SK-N-SH treated with all-trans-retinoic acid at 6 μM for 48 hours (cell line): ENCODE measurements at regions not wholly inside any gene's neighbourhood (a gene's known extent, or its start where the extent isn't known, plus 50 kb on each side); places are given as distances from the start of the nearest gene placed in this dataset.

Experiments used
- ATAC-seq: fragments of 200-7000 bp; cut with Tn5 transposase; 3 replicates; pipeline ENCODE4 v1.9.1; 2020; ENCODE audit warnings: mild to moderate bottlenecking, moderate library complexity
- ARNTL ChIP-seq: fragments of 450-650 bp; formaldehyde crosslinking; IDR thresholded peaks from 2 replicates; pipeline ENCODE4 v1.5.0; 2020; ENCODE audit warnings: low read depth, mild to moderate bottlenecking, moderate library complexity, borderline replicate concordance
- CREB5 ChIP-seq: fragments of 250-450 bp; sonication (Bioruptor Pico); IDR thresholded peaks from 2 replicates; pipeline ENCODE4 v1.5.1; 2020; ENCODE audit warnings: low read depth, mild to moderate bottlenecking, moderate library complexity
- CSDC2 ChIP-seq: fragments of 250-450 bp; sonication (Bioruptor Pico); IDR thresholded peaks from 2 replicates; pipeline ENCODE4 v1.5.0; 2020; ENCODE audit warnings: mild to moderate bottlenecking, moderate library complexity
- CSRNP3 ChIP-seq: fragments of 250-450 bp; sonication (Bioruptor Pico); IDR thresholded peaks from 2 replicates; pipeline ENCODE4 v1.5.1; 2021; ENCODE audit warnings: mild to moderate bottlenecking, moderate library complexity
- ESRRG ChIP-seq: fragments of 250-450 bp; sonication (Bioruptor Pico); IDR thresholded peaks from 2 replicates; pipeline ENCODE4 v1.6.1; 2021; ENCODE audit warnings: mild to moderate bottlenecking
- GLIS3 ChIP-seq: fragments of 250-450 bp; sonication (Bioruptor Pico); IDR thresholded peaks from 2 replicates; pipeline ENCODE4 v1.5.0; 2020; ENCODE audit warnings: mild to moderate bottlenecking, moderate library complexity
- ISL1 ChIP-seq: fragments of 250-450 bp; sonication (Bioruptor Pico); IDR thresholded peaks from 2 replicates; pipeline ENCODE4 v2.1.2; 2022; ENCODE audit warnings: mild to moderate bottlenecking, moderate library complexity
- PATZ1 ChIP-seq: fragments of 250-450 bp; sonication (Bioruptor Pico); IDR thresholded peaks from 2 replicates; pipeline ENCODE4 v1.8.0; 2020; ENCODE audit warnings: mild to moderate bottlenecking, moderate library complexity, borderline replicate concordance
- PPARA ChIP-seq: fragments of 250-450 bp; sonication (Bioruptor Pico); IDR thresholded peaks from 2 replicates; pipeline ENCODE4 v1.5.0; 2020; ENCODE audit warnings: mild to moderate bottlenecking, borderline replicate concordance
- RARB ChIP-seq: fragments of 250-450 bp; sonication (Bioruptor Pico); IDR thresholded peaks from 2 replicates; pipeline ENCODE4 v1.8.0; 2021; ENCODE audit warnings: mild to moderate bottlenecking, moderate library complexity
- SNAI2 ChIP-seq: fragments of 250-450 bp; sonication (Bioruptor Pico); IDR thresholded peaks from 2 replicates; pipeline ENCODE4 v1.5.0; 2020; ENCODE audit warnings: mild to moderate bottlenecking, moderate library complexity
- TCF4 ChIP-seq: fragments of 250-450 bp; sonication (Bioruptor Pico); IDR thresholded peaks from 2 replicates; pipeline ENCODE4 v1.8.0; 2021; ENCODE audit warnings: mild to moderate bottlenecking, moderate library complexity, borderline replicate concordance
- TOX ChIP-seq: fragments of 250-450 bp; sonication (Bioruptor Pico); IDR thresholded peaks from 2 replicates; pipeline ENCODE4 v1.8.0; 2021; ENCODE audit warnings: mild to moderate bottlenecking, moderate library complexity, borderline replicate concordance
- TSHZ2 ChIP-seq: fragments of 250-450 bp; sonication (Bioruptor Pico); IDR thresholded peaks from 2 replicates; pipeline ENCODE4 v1.5.0; 2020; ENCODE audit warnings: mild to moderate bottlenecking, moderate library complexity
- ZC3H10 ChIP-seq: fragments of 250-450 bp; sonication (Bioruptor Pico); IDR thresholded peaks from 2 replicates; pipeline ENCODE4 v1.5.1; 2021; ENCODE audit warnings: mild to moderate bottlenecking, moderate library complexity
- ZFP3 ChIP-seq: fragments of 250-450 bp; sonication (Bioruptor Pico); IDR thresholded peaks from 2 replicates; pipeline ENCODE4 v1.5.0; 2020; ENCODE audit warnings: mild to moderate bottlenecking, moderate library complexity
- ZFP30 ChIP-seq: fragments of 450-650 bp; formaldehyde crosslinking; IDR thresholded peaks from 2 replicates; pipeline ENCODE4 v1.5.0; 2022; ENCODE audit warnings: mild to moderate bottlenecking, moderate library complexity
- ZNF565 ChIP-seq: fragments of 450-650 bp; formaldehyde crosslinking; conservative IDR thresholded peaks from 2 replicates; pipeline ENCODE4 v1.5.0; 2020; ENCODE audit warnings: low read depth, mild to moderate bottlenecking, moderate library complexity
- ZNF70 ChIP-seq: fragments of 450-650 bp; formaldehyde crosslinking; IDR thresholded peaks from 2 replicates; pipeline ENCODE4 v1.5.0; 2020; ENCODE audit warnings: mild to moderate bottlenecking, moderate library complexity
- ZNF8 ChIP-seq: fragments of 450-650 bp; formaldehyde crosslinking; IDR thresholded peaks from 2 replicates; pipeline ENCODE4 v1.5.0; 2020; ENCODE audit warnings: mild to moderate bottlenecking, moderate library complexity

GRCh38 chr4:30094887-30095286 is 625.3 kb upstream of the PCDH7 start:
- no peak for ATAC-seq
- TF ChIP-seq ESRRG (CRISPR knock-in tag) (no peak), ZNF8 (CRISPR knock-in tag) (no peak), CSDC2 (no peak), SNAI2 (CRISPR knock-in tag) (no peak), TSHZ2 (CRISPR knock-in tag) (no peak), PATZ1 (no peak), CSRNP3 (CRISPR knock-in tag) (no peak), CREB5 (CRISPR knock-in tag) (no peak), RARB (CRISPR knock-in tag) (no peak), TOX (no peak), ZNF70 (no peak), ZNF565 (CRISPR knock-in tag) (no peak), ZFP30 (CRISPR knock-in tag) (no peak), TCF4 (CRISPR knock-in tag) (no peak), PPARA (no peak), ZFP3 (CRISPR knock-in tag) (no peak), ISL1 (CRISPR knock-in tag) (no peak), GLIS3 (CRISPR knock-in tag) (no peak)

GRCh38 chr4:30103455-30103854 is 616.7 kb upstream of the PCDH7 start:
- TF ChIP-seq TSHZ2 (CRISPR knock-in tag), result no peak
- TF ChIP-seq SNAI2 (CRISPR knock-in tag), result no peak
- no peak for TF ChIP-seq CSDC2
- no peak for TF ChIP-seq ZNF8 (CRISPR knock-in tag)
- TF ChIP-seq ZFP3 (CRISPR knock-in tag), result no peak
- TF ChIP-seq RARB (CRISPR knock-in tag), result no peak
- TF ChIP-seq GLIS3 (CRISPR knock-in tag), result no peak
- TF ChIP-seq TOX, result no peak
- TF ChIP-seq ARNTL, result no peak
- TF ChIP-seq ESRRG (CRISPR knock-in tag), result no peak
- no peak for TF ChIP-seq ZC3H10 (CRISPR knock-in tag)
- no peak for TF ChIP-seq CSRNP3 (CRISPR knock-in tag)
- no peak for ATAC-seq
